ENCODE measurements at regions not wholly inside any gene's neighbourhood (a gene's known extent, or its start where the extent isn't known, plus 50 kb on each side); places are given as distances from the start of the nearest gene placed in this dataset.

GRCh38 chr5:144844086-144844485, 673.4 kb downstream of the KCTD16 start:
- TF ChIP-seq EZH2 (IDR thresholded peaks at IDR 0.05; ENCODE audit: insufficient read depth, low read length), result no peak
- TF ChIP-seq CTCF (IDR thresholded peaks at IDR 0.05; ENCODE audit: insufficient read depth, low read depth, low read length), result no peak

Data from astrocyte (in vitro differentiated cells and primary cell).